HG02943 (cell line): ENCODE measurements at regions not wholly inside any gene's neighbourhood (a gene's known extent, or its start where the extent isn't known, plus 50 kb on each side); places are given as distances from the start of the nearest gene placed in this dataset.

Experiments
- ATAC-seq: cut with Tn5 transposase; IDR thresholded peaks from one replicate; pipeline ENCODE4 v1.9.1; 2021; ENCODE audit warnings: mild to moderate bottlenecking, low read depth, moderate library complexity; ENCODE audit not compliant: unreplicated experiment

DNA sequence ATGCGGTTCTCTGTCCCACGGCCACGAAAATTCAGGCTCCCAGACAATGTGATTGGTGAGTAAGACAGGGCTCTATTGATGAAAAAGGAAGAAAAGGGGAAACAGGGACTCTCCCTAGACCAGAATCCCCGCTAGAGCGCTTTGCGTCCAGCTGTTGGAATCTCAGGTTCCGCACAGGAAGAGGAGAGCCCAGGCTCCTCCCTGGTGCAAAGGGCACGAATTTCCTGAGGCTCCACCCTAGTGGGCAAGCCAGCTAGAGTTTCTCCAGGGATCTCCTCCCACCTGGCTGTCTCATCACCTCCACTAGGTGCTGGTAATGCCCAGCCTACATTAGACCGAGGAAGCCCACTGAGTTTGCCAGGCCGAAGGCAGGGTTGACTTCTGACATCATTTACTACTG, 135.9 kb upstream of the SOX4 start:
- no peak for ATAC-seq

DNA sequence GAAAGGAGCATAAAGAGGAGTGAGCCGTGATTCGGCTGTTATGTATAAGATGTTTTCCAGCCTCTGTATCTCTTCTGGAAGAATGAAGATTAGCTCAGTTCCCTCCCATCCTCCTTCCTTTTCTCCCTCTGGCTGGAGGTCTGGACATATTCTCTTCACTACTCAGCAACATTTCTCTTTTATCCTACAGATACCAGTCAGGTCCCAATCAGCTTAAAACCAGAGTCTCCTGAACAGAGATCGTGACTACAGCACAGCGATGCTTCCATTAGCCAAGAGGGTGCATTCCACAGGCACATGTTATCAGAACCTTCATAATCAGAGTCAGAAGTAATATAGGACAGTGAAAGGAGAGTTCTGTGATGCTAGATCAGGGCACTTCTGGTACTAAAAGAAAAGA, 133.9 kb upstream of the SOX4 start:
- no peak for ATAC-seq

DNA sequence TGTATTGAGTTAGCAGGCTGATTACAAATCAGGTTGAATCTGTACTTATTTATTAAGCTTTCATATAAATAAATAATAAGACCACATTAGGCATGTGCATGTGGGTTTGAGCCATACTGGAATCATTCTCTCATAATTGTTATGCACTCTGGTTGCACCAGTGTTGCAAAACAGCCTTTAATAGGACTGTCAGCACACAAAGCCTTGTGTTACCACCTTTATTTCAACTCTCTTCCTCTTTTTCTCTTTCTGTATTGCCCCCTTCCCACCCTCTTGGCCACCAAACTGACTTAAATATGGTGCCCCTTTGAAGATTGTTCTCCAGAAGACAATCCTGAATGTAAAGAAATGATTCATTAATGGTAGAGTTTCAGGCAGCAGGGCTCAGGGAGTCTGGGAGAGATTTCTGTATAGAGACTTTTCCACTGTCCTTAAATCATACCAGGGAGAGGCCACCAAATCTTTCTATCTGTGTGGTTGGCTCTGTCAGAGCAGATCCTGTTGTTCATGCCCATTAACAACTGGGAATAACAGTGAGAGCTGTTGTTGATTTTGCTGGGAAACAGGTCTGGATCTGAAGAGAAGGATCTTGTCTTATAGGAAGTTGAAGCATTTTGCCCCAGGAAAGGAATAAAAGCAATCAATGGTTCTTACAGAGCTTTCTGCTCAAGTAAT, 131.6 kb upstream of the SOX4 start:
- ATAC-seq, result no peak

DNA sequence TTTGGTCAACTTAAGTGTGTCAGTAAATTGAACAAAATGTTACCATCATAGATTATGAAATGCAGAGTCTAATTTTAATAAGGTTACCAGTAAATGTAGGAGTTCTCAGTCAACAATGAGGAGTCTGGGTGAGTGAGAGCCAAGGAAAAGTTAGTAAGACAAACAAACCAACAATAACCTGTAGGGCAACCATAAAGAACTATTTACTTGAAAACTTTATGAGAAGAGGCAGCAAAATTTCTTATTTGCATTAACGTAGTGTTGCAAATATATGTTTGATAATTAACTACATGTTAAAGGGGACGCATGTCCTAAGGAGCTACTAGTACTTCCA, 131.1 kb upstream of the SOX4 start:
- ATAC-seq, result no peak

DNA sequence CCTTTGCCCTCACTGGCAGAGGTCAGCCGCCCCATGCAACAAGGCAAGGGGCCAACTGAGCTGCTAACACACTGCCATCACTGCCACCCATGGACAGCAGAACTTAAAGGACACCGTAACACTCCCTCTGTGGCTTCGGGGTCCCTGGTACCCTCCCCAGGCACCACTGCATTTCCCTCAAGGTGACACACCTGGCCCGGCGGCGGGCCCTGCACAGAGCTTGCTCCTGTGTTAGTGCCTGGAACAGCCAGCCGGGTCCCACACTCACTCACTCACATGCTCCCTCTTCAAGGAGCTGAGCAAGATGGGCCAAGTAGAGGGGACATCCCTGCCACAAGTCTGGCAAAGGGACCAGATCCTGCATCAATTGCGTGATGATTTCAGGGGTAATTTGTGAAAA, 126.5 kb upstream of the SOX4 start:
- ATAC-seq, result no peak

DNA sequence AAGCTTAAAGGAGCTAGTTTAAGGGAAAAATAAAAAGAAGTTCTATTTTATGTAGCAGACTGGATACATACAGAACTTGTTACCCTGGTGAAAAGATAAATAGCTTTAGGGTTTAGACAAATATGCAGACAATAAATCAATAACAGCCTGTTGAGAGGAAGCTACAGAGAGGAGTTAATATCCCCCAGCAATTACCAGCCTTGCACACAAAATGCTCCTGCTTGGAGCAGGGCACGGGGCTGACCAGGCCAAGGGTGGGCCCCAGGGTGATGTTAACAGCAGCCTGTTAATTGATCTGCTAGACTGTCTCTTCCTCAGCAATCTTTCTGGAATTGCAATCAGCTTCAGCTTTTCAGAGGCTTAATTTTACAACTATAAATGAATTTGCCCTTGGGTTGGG, 125.1 kb upstream of the SOX4 start:
- ATAC-seq, result no peak

DNA sequence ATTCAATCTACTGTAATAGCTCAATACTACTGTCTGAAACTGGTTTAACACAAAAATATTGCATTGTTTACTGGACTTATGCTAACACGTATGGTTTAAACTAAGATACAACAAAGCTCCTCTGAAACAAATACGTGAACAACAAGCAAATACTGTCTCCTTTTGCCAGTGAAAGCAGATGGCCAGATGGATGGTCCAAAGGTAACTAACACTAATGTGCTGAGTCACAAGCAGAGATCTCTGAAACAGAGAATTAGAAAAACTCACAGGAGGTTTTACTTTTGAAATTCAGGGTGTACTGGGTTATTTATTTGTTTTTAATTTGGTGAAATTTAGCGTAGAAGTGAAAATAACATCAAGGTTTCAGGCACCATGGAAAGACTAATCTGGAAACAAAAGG, 124.3 kb upstream of the SOX4 start:
- ATAC-seq, result no peak

DNA sequence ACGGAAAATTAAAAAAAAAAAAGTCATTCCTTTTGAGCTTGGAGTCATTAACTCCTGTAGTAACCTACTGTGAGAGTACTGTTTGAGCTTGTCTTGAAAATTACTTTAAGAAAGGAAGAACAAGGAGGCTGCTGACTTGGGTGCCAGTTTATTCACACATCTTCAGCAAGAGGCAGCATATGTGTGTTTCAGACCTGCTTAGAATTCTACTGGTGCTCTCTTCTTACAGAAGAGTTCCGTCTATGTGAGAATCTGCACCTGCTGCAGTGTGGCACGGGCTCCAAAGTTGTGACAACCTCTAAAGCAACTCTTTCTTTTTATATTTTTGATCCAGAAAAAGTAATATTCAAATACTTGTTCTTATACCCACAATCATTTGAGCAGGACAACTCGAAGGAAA, 117.4 kb upstream of the SOX4 start:
- no peak for ATAC-seq

DNA sequence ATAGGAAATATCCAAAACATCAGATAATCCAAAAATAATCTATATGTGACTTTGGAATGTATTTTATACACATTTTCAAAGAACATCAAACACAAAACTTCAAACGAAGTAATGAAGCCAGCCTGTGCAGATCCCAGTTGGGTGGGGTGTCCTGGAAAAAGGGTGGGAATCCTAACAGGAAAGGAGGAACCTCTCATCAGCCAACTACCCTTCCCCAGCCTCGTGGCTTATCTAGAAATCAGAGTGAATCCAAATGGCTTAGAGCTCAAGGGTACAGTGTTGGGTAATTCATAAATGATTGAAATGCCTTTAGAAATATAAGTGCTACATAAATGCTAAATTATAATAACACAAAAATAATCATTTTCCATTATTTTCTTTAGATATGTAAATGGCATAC, 115.1 kb upstream of the SOX4 start:
- no peak for ATAC-seq

DNA sequence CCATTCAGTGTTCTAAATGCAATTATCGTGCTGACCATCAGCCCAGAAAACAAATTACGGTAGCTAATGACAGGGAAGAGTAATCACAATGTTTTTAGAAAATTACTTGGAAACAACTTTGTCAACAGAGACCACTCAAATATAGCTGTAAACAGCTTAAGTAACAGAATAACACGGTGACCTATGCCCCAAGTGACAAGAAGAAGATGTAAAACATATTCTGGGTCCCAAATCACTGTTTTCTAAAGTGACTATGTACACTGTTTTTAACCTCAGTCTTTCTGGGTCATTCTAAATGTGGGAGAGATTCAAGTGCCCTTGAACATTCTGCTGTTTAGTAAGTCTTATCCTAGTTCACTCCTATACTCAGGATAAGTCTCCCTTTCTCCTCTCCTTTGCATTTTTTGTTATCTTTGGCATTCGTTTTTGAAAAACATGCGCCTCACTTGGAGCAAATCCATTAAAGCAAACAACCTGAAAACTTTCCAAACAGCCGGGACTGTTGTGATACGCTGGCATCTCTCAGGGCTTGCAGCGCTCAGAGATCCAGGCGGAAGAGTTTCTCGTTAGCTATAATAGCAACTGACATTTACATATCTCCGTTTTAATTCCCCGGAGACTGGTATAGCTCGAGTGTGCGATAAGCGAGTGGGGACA, 114.5 kb upstream of the SOX4 start:
- ATAC-seq, result no peak

DNA sequence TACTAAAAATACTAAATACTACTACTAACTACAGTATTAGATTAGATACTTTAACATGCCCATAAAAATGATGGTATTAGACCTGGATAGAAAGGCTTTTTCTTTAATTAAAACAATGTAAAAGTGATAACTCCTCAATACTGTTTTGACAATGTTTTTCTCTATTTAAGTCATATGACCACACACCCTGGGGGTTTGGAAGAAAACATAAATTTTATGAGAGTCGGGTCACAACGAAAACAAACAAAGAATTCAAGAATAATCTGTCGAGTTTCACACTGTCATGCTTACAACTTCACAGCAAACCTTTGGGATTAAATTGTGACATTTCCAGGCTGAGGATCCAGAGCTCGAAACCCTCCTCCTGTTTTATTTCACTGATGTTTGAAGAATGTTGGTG, 107.4 kb upstream of the SOX4 start:
- ATAC-seq, result no peak

DNA sequence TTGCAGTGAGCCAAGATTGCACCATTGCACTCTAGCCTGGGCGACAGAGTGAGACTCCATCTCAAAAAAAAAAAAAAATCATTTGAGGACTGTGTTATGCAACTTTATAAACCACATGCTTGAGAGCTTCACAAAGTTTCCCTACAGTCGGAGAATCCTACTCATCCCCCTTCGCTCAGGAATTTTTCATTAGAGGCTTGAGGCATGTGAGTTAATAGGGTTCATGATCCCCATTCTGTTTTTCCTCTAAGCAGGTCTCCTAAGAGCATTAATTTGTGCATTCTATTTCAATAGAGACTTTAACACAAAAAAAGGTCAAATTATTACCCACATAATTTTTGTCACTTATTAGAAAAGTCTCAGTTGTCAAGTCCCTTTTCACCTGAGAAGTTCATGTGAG, 103.7 kb upstream of the SOX4 start:
- no peak for ATAC-seq

DNA sequence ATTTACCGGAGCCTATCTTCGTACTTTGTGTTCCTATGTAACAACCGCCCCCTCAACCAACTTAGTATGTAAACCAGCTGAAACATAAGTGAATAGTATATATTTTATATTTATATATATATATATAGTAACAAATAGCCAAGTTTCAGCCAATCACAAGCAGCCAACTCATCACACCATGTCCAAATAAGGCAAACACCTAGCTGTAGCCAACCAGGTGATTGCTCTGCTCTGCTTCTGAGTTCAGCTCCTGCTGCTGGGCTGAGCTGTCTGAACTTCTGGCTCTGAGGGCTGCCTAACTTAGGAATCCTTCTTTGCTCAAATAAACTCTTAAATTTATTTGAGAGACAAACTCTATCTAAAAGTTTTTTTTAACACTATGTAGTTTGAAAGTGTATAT, 101.6 kb upstream of the SOX4 start:
- ATAC-seq, result no peak

DNA sequence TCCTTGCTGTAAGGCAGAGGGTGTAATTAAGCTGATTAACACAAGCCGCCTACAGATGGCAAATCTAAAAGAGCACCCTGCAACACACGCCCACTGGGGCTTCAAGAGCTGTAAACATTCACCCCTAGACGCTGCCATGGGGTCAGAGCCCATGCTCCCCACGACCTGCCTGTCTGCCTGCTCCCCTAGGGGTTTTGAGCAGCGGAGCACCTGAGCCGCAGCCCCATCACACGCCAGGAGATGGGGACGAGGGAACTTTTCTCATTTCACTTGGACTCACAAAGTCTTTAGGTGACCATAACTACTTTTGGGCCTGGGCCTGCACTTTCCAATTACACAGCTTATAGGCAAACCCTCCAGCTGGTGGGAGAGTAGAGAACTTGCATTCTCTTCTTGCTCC, 99.0 kb upstream of the SOX4 start:
- no peak for ATAC-seq

DNA sequence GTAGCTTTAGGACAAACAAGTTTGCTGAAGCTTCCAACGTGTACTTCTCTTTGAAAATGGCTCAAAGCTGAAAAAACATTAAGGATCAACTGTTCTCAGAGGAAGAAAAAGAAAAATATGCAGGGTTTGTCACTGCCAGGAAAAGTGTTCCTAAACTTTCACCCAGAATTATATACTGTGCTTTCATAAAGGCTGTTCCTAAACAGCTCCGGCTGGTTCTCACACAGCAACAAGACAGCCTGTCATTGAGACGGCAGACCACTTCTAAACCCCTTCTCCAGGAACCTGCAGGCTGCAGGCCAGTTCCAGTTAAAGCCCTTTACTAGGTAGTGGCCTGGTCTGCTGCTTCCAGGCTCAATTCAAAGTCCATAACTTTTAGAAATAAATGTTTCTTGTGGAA, 97.4 kb upstream of the SOX4 start:
- no peak for ATAC-seq

DNA sequence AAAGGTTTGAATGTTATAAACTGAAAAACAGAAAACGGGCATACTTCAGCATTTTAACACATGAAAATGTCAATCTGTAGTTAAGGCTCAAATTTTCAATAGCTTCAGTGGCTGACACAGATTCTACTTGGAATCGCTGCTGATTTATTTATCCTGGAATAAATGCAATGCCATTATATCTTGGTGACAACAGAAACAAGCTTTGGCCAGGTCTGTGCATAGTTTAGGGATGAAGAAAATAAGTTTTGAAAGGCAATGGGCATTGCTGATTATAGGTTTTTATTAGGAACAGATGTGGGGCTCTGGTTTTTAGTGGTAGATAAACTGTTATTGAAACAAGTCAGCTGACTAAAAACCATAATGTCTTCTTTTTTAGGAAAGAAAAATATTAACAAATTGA, 96.8 kb upstream of the SOX4 start:
- no peak for ATAC-seq

DNA sequence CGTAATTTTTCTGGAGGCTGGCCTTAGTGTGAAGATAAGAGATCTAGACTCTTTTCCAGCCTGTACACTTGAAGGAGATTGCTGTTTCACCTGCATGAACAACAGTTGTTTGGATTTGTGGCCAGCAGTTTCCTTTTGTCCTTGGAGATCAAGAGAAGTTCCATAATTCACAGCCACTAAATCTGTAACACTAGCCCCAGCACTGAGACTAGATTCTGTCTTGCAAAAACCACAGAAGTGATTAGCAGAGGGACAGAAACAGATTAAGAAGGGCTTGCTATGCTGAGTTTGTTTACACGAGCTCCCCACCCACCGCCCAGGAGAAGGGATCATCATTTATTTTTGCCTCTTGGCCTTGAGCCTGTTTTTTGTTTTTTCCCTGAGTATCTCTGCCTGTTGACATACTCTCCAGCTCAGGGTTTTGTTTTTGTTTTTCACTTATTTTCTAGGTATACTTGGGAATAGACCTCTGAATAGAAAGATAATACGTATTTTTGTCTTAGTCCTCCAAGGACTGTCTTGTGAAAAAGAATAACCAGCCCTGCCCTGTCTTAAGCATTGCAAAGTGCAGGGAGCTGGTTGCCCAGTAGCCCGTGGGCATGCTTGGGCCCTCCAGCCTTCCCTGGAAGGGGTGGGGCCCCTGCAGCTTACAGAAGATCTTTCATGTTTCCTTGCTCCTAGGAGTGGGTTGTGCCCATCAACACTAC, 93.1 kb upstream of the SOX4 start:
- no peak for ATAC-seq

DNA sequence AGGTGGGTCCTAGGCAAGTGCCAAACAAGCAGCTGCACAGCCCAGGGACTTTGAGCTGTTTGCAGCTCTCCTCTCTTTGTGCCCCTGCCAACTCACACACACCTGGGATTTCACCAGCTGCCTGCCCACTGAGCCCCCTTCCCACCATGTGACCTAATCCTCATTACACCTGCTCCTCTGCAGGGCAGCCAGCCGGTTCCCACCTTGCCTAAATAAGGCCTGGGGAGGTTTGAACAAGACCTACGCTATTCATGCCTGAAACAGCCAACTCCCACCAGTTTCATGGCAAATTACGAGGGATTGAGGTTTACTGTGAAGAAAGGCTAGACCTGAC, 92.6 kb upstream of the SOX4 start:
- ATAC-seq, result no peak

DNA sequence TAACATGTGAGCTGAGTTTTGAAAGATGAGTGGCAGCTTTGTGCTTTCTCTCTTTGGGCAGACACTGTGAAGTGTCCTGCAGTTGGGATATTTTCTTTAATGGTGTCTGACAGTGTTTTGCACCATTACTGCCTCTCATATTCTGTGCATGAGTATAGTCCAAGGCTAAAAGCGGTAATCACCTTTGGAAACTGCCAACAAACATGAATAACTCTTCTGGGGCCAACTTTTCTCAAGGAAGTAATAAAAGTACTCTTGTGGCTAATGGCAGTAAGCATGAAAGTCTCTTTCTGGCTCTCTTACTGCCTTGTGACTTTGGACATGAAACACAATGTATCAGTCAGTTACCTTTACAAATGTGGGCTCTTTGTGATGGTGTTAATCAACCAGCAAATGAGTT, 91.7 kb upstream of the SOX4 start:
- ATAC-seq, result no peak

DNA sequence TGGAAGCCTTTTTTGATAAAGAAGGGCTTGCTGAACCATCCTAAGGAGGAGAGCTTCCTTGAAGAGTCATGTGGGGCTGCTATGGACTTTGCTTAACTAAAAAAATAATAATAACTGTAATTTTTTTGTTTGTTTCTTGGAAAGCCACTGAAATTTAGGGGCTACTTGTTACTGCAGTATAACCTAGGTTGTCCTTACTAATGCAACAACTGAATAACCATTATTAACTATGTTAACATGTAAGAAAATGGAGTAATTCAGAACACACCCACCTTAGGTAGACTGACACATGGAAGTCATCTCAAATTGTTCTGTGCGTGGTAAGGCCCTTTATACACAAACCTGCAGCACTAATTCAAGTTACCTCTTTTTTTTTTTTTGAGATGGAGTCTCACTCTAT, 90.9 kb upstream of the SOX4 start:
- ATAC-seq, result no peak

DNA sequence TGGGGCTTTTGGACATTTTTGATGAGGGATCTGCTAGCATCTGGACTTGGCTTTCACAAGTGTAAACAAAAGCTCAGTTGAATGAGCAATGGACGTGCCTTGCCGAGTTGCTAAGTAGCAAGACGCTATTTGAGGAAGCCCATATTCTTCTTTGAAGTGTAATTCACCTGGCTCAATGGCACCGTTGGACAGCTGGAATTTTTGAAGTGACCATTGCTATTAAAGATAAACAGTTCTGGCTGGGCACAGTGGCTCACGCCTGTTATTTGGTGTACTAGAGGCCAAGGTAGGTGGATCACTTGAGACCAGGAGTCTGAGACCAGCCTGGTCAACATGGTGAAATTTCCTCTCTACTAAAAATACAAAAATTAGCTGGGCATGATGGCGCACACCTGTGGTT, 88.8 kb upstream of the SOX4 start:
- no peak for ATAC-seq

DNA sequence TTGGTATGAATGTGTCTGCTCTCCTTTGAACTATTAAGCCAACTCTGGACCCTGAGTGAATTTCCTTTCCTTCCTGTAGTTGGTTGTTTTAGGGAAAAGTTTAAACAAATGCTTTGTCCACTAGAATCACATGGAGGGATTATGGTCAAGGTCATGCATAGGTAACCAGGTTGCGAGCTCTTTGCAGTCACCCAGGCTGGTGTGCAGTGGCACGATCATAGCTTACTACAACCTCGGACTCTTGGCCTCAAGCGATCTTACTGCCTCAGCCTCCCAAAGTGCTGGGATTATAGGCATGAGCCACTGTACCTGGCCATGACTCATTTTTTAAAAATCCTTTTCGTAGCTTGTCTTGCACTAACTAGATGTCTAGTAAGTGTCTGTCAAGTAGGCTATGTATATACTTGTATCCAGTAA, 88.0 kb upstream of the SOX4 start:
- ATAC-seq, result no peak
